H4 (cell line): ENCODE measurements at regions not wholly inside any gene's neighbourhood (a gene's known extent, or its start where the extent isn't known, plus 50 kb on each side); places are given as distances from the start of the nearest gene placed in this dataset.

Experiments used
- DNase-seq: peaks from one replicate; pipeline ENCODE4 v3.0.0-alpha.2; 2015; ENCODE audit warnings: low spot score

DNA sequence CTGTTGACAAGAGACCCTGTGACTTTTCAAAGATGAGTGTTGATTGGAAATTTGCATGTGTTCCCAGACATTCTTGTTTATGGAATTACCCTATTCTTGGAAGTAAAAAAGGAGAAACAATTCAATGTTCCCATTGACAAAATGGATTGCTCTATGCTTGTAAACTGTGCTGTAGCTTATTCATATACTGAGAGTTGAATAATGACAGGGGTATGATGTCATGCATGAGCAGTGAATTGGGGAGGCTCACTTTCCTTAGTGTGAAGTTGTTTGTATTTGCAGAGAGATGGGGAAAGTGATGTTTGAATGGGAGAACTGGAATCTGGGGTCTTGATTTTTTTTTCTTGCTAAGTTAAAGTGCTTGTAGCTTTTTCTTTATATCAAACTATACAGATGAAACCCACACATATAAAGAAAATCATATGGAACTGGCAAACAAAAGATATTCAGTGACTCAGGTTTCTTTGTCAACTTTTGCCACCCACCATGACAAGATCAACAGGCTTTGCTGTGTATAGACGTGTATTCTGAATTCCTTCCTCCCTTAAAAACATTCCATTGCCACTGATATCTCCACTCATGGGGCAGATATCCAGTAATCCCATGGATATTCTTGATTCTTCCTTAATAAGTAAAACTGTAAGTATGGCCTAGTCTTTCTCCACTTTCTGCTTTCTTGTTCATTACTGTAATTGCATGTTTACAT lies 97.8 kb upstream of the JAG1 start:
- DNase-seq: no peak

GRCh38 chr20:10774357-10774943 lies 100.7 kb upstream of the JAG1 start:
- no peak for DNase-seq

DNA sequence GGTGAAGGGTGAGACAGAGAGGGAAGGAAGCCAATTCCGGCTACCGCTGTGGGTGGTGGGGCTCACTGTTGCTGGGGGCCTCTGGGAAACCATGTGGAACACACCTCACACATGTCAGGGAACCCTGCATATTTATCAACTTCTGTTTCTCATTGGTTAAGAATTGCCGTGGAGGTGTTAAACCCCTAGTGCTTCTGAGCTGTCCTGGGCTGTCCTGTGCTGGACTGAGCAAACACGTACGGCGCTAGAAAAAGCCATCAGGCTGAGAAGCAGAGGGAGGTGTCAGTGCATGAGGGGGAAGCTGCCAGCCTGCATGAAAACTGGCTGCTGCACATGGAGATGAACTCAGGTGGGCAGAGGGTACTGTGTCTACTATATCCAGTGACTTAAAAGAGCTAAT lies 103.9 kb upstream of the JAG1 start:
- no peak for DNase-seq

- no peak for DNase-seq
Measured at GRCh38 chr20:10779911-10780310, 106.1 kb upstream of the JAG1 start.

- DNase-seq: no peak
Measured at GRCh38 chr20:10780901-10781300, 107.1 kb upstream of the JAG1 start.

DNA sequence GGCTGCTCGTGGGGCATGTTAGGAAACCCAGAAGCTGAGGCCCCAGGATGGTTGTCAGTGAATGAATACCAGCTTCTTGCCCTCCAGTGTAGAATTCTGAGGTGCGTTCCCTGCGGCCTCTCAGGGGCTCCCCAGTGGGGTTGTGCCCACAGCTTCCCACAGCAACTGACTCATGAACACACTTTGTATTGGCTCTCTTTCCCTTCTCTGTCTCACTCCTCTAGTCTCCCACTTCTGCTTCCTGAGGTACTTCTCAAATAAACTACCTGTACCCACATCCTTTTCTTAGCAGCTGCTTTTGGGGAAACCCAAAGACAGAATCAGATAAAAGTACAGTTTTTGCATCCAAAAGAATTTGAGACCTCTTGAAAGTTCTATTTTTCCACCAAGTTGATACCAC lies 107.7 kb upstream of the JAG1 start:
- no peak for DNase-seq

GRCh38 chr20:10783707-10784553 lies 110.1 kb upstream of the JAG1 start:
- no peak for DNase-seq

DNA sequence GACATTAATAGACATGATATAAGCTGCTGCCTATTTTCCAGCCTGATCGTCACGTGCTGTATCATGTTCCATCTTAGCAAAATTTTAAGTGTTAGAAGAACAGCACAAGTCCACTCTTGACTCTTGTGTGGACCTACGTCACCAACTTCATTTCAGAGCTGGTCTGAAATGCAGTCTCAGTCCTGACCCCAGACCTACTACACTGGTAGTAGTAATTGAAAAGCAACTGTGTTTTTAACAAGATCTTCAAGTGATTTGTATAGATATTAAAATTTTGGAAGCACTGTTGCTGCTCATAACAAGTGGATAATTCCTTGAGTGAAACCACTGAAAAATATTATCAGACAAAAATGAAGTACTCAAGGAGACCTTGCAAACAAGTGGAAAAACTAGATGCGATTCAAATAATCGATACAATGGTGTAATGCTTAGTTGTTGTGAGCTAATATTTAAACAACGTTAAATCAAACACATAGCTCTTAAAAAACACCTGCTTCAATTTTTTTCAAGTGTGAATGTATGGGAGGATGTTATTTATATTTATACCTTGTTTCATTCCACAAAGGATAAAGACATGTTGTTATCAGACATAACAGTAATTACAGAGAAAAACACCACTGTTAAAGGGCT lies 110.9 kb upstream of the JAG1 start:
- DNase-seq: no peak

DNA sequence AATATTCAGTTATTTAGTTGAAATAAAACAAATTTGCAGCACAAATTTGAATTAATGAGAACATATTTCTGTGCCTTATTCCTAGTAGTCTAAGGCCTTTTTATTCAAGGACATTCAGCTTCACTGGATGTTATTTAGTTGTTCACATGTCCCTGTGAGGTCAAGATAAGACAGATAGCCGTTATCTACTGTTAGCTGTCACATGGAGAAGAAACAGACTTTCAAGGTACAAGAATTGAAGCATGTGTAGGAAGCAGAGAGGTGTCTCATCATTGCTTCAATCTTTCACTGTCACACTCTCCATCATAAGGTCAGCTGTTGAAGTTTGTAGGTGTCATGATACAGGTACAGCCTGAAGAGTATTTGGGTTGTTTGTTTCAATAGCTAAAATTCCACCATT lies 112.9 kb upstream of the JAG1 start:
- DNase-seq: no peak

GRCh38 chr20:10788055-10788454 lies 114.3 kb upstream of the JAG1 start:
- no peak for DNase-seq

GRCh38 chr20:10788877-10789276 lies 115.1 kb upstream of the JAG1 start:
- DNase-seq: no peak

DNA sequence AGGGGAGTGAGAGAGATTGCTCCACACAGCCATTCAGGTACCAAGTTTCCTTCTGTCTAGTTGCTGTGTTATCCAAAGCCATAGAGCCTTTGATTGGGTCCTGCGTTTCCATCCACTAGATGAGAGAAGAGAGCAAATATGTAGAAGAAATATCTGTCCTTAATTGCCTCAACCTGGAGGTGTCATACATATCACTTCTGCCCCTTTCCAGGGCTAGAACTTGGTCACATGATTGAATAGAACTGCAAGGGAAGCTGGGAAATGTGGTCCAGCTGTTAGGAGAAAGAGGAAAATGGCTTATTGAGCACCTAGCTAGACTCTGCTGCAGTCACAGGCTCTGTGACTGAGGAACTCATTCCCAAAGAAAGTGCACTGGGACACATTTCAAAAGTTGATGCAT lies 115.6 kb upstream of the JAG1 start:
- DNase-seq: no peak

DNA sequence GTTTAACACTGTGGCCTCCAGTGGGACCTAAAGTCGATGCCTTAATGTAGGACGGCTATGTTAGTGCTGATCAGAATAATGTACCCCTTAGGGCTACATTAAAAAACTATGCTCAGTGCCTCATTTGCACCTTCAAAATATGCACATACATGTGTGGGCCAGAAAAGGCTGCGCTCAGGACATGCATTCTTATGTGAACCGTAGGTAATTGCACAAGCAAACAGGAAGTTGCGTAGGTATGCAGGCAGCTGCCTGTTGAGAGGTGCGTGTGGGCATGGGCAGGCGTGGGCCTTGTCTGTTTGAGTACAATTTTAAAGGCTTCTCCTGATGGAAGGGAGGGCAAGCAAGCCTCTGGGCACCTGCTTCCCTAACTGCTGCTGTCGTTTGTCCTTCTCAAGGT lies 116.2 kb upstream of the JAG1 start:
- DNase-seq: no peak

DNA sequence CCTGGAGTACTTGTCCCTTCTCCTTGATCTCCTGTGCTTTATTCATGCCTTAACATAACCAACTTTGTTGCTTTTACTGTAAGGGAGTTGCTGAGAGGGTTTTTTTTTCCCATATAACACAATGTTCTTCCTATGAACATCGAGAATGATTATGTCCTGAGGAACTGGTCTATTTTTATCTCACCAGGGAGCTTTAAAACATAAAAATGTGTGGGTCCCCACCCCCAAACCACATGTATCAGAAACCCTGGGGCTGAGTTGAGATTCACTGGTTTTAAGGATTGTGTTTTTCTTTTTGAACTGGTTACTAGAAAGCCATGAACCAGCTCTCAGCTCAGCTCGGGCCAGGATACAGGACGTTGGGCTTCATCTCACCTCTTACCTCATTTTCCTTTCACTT lies 118.5 kb upstream of the JAG1 start:
- DNase-seq: no peak

- DNase-seq: no peak
Measured at GRCh38 chr20:10793766-10794165, 120.0 kb upstream of the JAG1 start.

DNA sequence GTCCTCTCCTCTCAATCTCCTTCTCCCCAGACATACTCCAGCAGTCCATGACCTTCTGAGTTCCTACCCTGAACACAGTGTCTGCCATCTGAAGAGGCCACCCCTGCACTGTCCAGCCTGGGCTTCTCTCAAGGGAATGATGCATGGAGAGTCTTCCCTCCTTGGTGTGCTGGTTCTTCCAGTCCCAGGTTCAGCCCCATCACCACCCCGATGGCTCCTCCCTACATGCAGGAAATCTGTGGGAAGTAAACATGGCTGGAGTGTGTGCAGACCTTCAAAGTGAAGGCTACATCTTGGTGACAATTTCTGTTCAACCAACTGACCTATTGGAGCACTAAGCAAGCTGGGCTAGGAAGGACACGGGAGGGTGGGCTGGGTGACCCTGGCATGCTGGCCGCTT lies 121.0 kb upstream of the JAG1 start:
- DNase-seq: no peak

DNA sequence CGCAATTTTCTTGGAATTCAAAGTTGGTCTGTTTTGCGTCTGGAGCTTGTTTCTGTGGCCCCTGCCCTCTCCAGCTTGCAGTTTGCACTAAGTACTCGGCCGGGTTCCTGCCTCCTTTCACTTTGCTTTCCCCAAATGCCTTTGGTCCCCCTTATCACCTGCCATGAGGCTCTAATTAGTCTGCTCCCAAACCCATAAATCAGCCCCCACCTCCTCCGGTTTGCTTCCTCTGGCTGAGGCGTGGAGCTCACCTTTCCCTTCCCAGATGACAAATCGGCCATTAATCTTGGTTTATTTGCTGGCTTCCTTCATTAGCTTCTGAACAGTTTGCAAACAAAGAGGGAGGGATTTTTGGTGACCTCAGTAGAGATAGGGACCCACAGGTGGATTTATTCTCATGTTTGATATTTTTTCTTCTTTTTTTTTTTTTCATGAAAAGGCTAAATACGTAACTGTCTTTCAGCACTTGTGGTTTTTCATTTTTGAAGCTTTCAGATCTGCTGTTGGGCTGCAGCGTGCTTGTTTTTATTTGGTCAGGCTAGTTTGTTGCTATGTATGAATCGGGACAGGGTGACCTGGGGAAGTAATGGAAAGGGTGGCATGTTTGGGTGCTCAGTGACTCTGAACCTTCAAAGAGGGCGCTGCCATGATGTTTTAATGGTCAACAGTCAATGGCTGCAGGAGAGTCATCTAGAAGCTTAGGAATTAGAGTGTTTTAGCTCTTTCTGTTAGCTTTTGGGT lies 121.7 kb upstream of the JAG1 start:
- no peak for DNase-seq

DNA sequence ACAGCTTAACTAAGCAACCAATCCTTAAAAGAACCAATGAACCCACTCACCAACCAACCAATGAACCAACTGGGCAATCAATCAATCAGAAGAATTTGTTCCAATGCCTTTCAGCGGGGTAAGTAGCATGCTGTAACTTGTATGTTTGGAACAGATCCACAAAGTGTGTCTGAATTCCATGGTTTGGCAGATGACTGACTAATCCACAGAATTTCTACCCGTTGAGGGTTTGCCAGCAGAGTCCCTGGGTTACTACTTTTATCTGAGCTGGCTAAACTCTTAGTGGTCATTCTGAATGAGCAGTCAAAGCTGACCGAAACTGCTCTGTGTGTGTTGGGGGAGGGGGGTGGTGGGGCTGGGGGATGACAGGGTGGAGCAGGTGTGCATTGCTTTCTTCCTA lies 125.0 kb upstream of the JAG1 start:
- no peak for DNase-seq

DNA sequence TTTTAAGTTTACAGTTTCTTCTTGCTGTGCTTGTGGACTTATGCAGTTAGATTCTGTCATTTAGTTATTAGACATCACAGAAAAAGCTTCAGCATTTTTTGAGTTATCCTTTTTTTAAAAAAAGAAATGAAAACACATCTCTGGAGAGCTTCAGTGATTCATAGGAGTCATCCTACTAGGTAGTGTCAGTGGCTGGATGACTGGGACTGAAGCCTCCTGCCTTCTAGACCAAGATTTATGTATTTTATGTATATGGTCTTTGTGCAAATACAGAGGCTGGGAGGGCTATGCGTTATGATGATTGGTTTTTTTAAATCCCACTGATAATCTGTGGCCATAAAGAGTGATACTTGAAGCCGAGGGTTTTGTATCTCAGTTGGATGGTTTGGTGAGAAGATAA lies 125.9 kb upstream of the JAG1 start:
- no peak for DNase-seq

GRCh38 chr20:10800288-10800687 lies 126.5 kb upstream of the JAG1 start:
- no peak for DNase-seq

- no peak for DNase-seq
Measured at GRCh38 chr20:10802236-10802635, 128.4 kb upstream of the JAG1 start.

- no peak for DNase-seq
Measured at GRCh38 chr20:10805764-10806163, 132.0 kb upstream of the JAG1 start.
